A673 (cell line): ENCODE measurements at regions not wholly inside any gene's neighbourhood (a gene's known extent, or its start where the extent isn't known, plus 50 kb on each side); places are given as distances from the start of the nearest gene placed in this dataset.

ENCODE experiments used
- EZH2 ChIP-seq: fragments of 200-600 bp; sonication (generic); IDR thresholded peaks from 2 replicates; pipeline ENCODE4 v1.6.1; 2017; ENCODE audit warnings: borderline replicate concordance, low read depth, mild to moderate bottlenecking, mixed read lengths, antibody characterized with exemption, low read length; ENCODE audit not compliant: poor library complexity, severe bottlenecking
- TF ChIP-seq, protein P1 (sequence below): fragments of 300-800, 200-600 bp; sonication (generic); conservative IDR thresholded peaks from 2 replicates; pipeline ENCODE4 v1.5.1; 2017; ENCODE audit warnings: low read depth, mild to moderate bottlenecking, antibody characterized with exemption, low read length, moderate library complexity, mixed read lengths

DNA sequence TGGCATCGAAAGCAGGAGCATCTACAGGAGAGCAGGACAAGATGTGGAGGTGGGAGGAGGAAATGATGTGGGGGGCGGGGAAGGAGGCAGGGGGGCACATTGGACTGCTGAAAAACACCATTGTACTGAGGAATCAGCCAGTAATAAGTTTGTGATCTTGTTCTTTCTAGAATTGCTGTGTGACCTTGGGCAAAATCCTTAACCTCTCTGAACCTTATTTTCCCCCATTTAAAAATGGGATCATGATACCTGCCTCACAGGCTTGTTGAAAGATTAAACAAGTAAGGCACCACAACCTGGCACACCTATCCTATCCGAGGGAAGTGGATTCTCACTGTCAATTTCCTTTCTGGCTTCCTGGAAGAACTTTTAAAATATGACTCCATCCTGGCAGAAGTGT is 56.9 kb upstream of the ARRDC4 start:
- TF ChIP-seq, protein P1, sequence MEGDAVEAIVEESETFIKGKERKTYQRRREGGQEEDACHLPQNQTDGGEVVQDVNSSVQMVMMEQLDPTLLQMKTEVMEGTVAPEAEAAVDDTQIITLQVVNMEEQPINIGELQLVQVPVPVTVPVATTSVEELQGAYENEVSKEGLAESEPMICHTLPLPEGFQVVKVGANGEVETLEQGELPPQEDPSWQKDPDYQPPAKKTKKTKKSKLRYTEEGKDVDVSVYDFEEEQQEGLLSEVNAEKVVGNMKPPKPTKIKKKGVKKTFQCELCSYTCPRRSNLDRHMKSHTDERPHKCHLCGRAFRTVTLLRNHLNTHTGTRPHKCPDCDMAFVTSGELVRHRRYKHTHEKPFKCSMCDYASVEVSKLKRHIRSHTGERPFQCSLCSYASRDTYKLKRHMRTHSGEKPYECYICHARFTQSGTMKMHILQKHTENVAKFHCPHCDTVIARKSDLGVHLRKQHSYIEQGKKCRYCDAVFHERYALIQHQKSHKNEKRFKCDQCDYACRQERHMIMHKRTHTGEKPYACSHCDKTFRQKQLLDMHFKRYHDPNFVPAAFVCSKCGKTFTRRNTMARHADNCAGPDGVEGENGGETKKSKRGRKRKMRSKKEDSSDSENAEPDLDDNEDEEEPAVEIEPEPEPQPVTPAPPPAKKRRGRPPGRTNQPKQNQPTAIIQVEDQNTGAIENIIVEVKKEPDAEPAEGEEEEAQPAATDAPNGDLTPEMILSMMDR: no peak
- TF ChIP-seq EZH2: no peak
